IMR-90 (cell line): ENCODE measurements at regions not wholly inside any gene's neighbourhood (a gene's known extent, or its start where the extent isn't known, plus 50 kb on each side); places are given as distances from the start of the nearest gene placed in this dataset.

Experiments used
- ATAC-seq: fragments of 200-7000 bp; cut with Tn5 transposase; 2 replicates; pipeline ENCODE4 v1.9.1; 2020; ENCODE audit warnings: low read depth, mild to moderate bottlenecking, moderate library complexity
- BruUV-seq: library from RNA; stranded (reverse); fragments of 400-500 nt; replicated peaks from 2 replicates; lab custom pipeline; 2021; lab: Mats Ljungman, UMichigan
- CTCF ChIA-PET: fragments of 300-600 bp; formaldehyde crosslinking; extraction: SDS; loops from one replicate; lab custom pipeline; 2021; ENCODE audit warnings: antibody characterized with exemption; lab: Yijun Ruan, JAX
- POLR2A ChIA-PET: fragments of 300-600 bp; sonication (Branson Sonifier 250); formaldehyde crosslinking; loops from one replicate; lab custom pipeline; 2022; ENCODE audit warnings: antibody characterized with exemption; ENCODE audit not compliant: unreplicated experiment; lab: Charles Lee
- DNase-seq: peaks from one replicate; pipeline ENCODE4 v3.0.0; 2013
- H2AFZ ChIP-seq: replicated peaks from 2 replicates; pipeline ENCODE3; 2013; ENCODE audit warnings: low read length, mild to moderate bottlenecking; ENCODE audit not compliant: poor library complexity
- H2AK5ac ChIP-seq: 2 replicates; pipeline ENCODE4 v1.6.1; 2013; ENCODE audit warnings: low read depth, low read length, inconsistent platforms
- H2AK9ac ChIP-seq: replicated peaks from 2 replicates; pipeline ENCODE3; 2013; ENCODE audit warnings: mild to moderate bottlenecking, low read depth, low read length, moderate library complexity; ENCODE audit not compliant: poor library complexity
- H2BK120ac ChIP-seq: 2 replicates; pipeline ENCODE4 v1.6.1; 2013; ENCODE audit warnings: low read depth, low read length, inconsistent platforms
- H2BK15ac ChIP-seq: 3 replicates; pipeline ENCODE4 v1.6.1; 2013; ENCODE audit warnings: low read depth, low read length, inconsistent platforms
- H2BK20ac ChIP-seq: 2 replicates; pipeline ENCODE4 v1.6.1; 2013; ENCODE audit warnings: low read depth, mild to moderate bottlenecking, inconsistent platforms, low read length, moderate library complexity
- H2BK5ac ChIP-seq: 2 replicates; pipeline ENCODE4 v1.6.1; 2013; ENCODE audit warnings: mild to moderate bottlenecking, low read depth, low read length, inconsistent platforms; ENCODE audit not compliant: poor library complexity, severe bottlenecking
- H3K14ac ChIP-seq: replicated peaks from 2 replicates; pipeline ENCODE4 v1.6.1; 2013; ENCODE audit warnings: low read depth, low read length, inconsistent platforms
- H3K18ac ChIP-seq: 2 replicates; pipeline ENCODE4 v1.6.1; 2013; ENCODE audit warnings: low read depth, low read length, control low read depth
- H3K23ac ChIP-seq: 2 replicates; pipeline ENCODE4 v1.6.1; 2013; ENCODE audit warnings: low read depth, low read length, inconsistent platforms
- H3K27ac ChIP-seq: 2 replicates; pipeline ENCODE4 v1.5.1; 2013; ENCODE audit warnings: mild to moderate bottlenecking, control low read depth, low read length; ENCODE audit not compliant: insufficient read depth
- H3K27me3 ChIP-seq: 2 replicates; pipeline ENCODE4 v1.6.1; 2013; ENCODE audit warnings: low read length; ENCODE audit not compliant: control insufficient read depth, insufficient read depth
- H3K36me3 ChIP-seq: 2 replicates; pipeline ENCODE4 v1.6.1; 2013; ENCODE audit warnings: low read length, mixed read lengths; ENCODE audit not compliant: control insufficient read depth, insufficient read depth
- H3K4ac ChIP-seq: 2 replicates; pipeline ENCODE4 v1.6.1; 2013; ENCODE audit warnings: low read depth, low read length, inconsistent platforms
- H3K4me1 ChIP-seq: 2 replicates; pipeline ENCODE4 v1.6.1; 2013; ENCODE audit warnings: low read length, mixed read lengths; ENCODE audit not compliant: control insufficient read depth, insufficient read depth
- H3K4me2 ChIP-seq: 2 replicates; pipeline ENCODE4 v1.6.1; 2013; ENCODE audit warnings: low read depth, mild to moderate bottlenecking, control low read depth, low read length, moderate library complexity
- H3K4me3 ChIP-seq: 2 replicates; pipeline ENCODE4 v1.5.1; 2013; ENCODE audit warnings: low read depth, mild to moderate bottlenecking, control low read depth, low read length, moderate library complexity; ENCODE audit not compliant: insufficient read depth
- H3K56ac ChIP-seq: 2 replicates; pipeline ENCODE4 v1.6.1; 2013; ENCODE audit warnings: low read length, inconsistent platforms; ENCODE audit not compliant: insufficient read depth; ENCODE audit errors: extremely low read depth
- H3K79me1 ChIP-seq, 2 experiments: 2 replicates each; pipeline ENCODE4 v1.6.1; 2013; ENCODE audit warnings: low read length in 2 of 2, inconsistent platforms in 1 of 2, low read depth in 1 of 2
- H3K9ac ChIP-seq: 2 replicates; pipeline ENCODE4 v1.6.1; 2013; ENCODE audit warnings: low read depth, low read length, control low read depth
- H3K9me1 ChIP-seq: 2 replicates; pipeline ENCODE4 v1.6.1; 2013; ENCODE audit warnings: low read length, inconsistent platforms; ENCODE audit not compliant: insufficient read depth
- H3K9me3 ChIP-seq: 2 replicates; pipeline ENCODE4 v1.6.1; 2013; ENCODE audit warnings: low read length; ENCODE audit not compliant: control insufficient read depth, insufficient read depth
- H4K20me1 ChIP-seq: 2 replicates; pipeline ENCODE4 v1.6.1; 2013; ENCODE audit warnings: low read length, inconsistent platforms; ENCODE audit not compliant: insufficient read depth
- H4K5ac ChIP-seq: 2 replicates; pipeline ENCODE4 v1.6.1; 2013; ENCODE audit warnings: mild to moderate bottlenecking, low read depth, low read length, control low read depth
- H4K8ac ChIP-seq, 2 experiments: 2 replicates each; pipeline ENCODE4 v1.6.1; 2013; ENCODE audit warnings: low read depth in 2 of 2, low read length in 2 of 2, control low read depth in 1 of 2, inconsistent platforms in 1 of 2
- H4K91ac ChIP-seq: 2 replicates; pipeline ENCODE4 v1.6.1; 2013; ENCODE audit warnings: low read depth, low read length, inconsistent platforms; ENCODE audit not compliant: insufficient read depth
- BHLHE40 ChIP-seq: fragments of 150-350 bp; IDR thresholded peaks from 2 replicates; pipeline ENCODE4 v1.6.1; 2016; ENCODE audit warnings: mild to moderate bottlenecking, low read depth, low read length
- CEBPB ChIP-seq: IDR thresholded peaks from 2 replicates; pipeline ENCODE4 v1.6.1; 2012; ENCODE audit warnings: low read depth, low read length, improper control_type of control experiment
- CHD1 ChIP-seq: IDR thresholded peaks from 2 replicates; pipeline ENCODE4 v1.6.1; 2012; ENCODE audit warnings: low read depth, low read length, improper control_type of control experiment
- CTCF ChIP-seq: conservative IDR thresholded peaks from 2 replicates; pipeline ENCODE4 v1.5.1; 2012; ENCODE audit warnings: mild to moderate bottlenecking, low read depth, low read length, improper control_type of control experiment
- FOS ChIP-seq: fragments of 150-350 bp; IDR thresholded peaks from 2 replicates; pipeline ENCODE4 v1.6.1; 2016; ENCODE audit warnings: low read depth, low read length
- MAFK ChIP-seq: IDR thresholded peaks from 2 replicates; pipeline ENCODE4 v1.6.1; 2012; ENCODE audit warnings: low read depth, low read length, improper control_type of control experiment
- MAZ ChIP-seq: IDR thresholded peaks from 2 replicates; pipeline ENCODE4 v1.6.1; 2012; ENCODE audit warnings: low read depth, mild to moderate bottlenecking, low read length, improper control_type of control experiment, moderate library complexity, borderline replicate concordance
- MXI1 ChIP-seq: IDR thresholded peaks from 2 replicates; pipeline ENCODE4 v1.6.1; 2012; ENCODE audit warnings: low read depth, mild to moderate bottlenecking, low read length, moderate library complexity, borderline replicate concordance
- NFE2L2 ChIP-seq: fragments of 150-350 bp; IDR thresholded peaks from 2 replicates; pipeline ENCODE4 v1.6.1; 2016; ENCODE audit warnings: low read depth, mild to moderate bottlenecking, low read length
- POLR2A ChIP-seq: IDR thresholded peaks from 2 replicates; pipeline ENCODE4 v1.6.1; 2012; ENCODE audit warnings: mild to moderate bottlenecking, low read depth, low read length
- RAD21 ChIP-seq: IDR thresholded peaks from 2 replicates; pipeline ENCODE4 v1.6.1; 2012; ENCODE audit warnings: low read length, improper control_type of control experiment
- RCOR1 ChIP-seq: IDR thresholded peaks from 2 replicates; pipeline ENCODE4 v1.6.1; 2012; ENCODE audit warnings: mild to moderate bottlenecking, low read length, improper control_type of control experiment; ENCODE audit not compliant: insufficient replicate concordance
- RFX5 ChIP-seq: IDR thresholded peaks from 2 replicates; pipeline ENCODE4 v1.8.0; 2012; ENCODE audit warnings: low read depth, mild to moderate bottlenecking, low read length, moderate library complexity
- SMC3 ChIP-seq: fragments of 150-350 bp; IDR thresholded peaks from 2 replicates; pipeline ENCODE4 v1.6.1; 2016; ENCODE audit warnings: low read depth, mild to moderate bottlenecking, antibody characterized with exemption, low read length, moderate library complexity
- USF2 ChIP-seq: fragments of 150-350 bp; IDR thresholded peaks from 2 replicates; pipeline ENCODE4 v1.6.1; 2017; ENCODE audit warnings: mild to moderate bottlenecking, antibody characterized with exemption, low read length, low read depth
- dilution Hi-C: fragments of 300-500 bp; cut with HindIII; formaldehyde crosslinking; loops from one replicate; pipeline ENCODE4 v1.14.3; 2018; ENCODE audit warnings: low sequenced_read_pairs; ENCODE audit not compliant: unreplicated experiment
- in situ Hi-C: fragments of 300-500 bp; cut with MboI; formaldehyde crosslinking; loops from 3 replicates; pipeline ENCODE4 v1.14.3; 2019; ENCODE audit warnings: low sequenced_read_pairs, inconsistent platforms, mixed read lengths
- intact Hi-C: fragments of 100-400 bp; cut with micrococcal nuclease; formaldehyde crosslinking; loops from 2 replicates; pipeline ENCODE4 v1.10.0; 2022
- TF ChIP-seq, protein P1 (sequence below): fragments of 150-350 bp; IDR thresholded peaks from 2 replicates; pipeline ENCODE4 v1.6.1; 2016; ENCODE audit warnings: low read depth, mild to moderate bottlenecking, low read length, moderate library complexity, borderline replicate concordance

GRCh38 chr5:118701791-118702190 lies 286.6 kb downstream of the DTWD2 start:
- H3K27ac ChIP-seq: no peak overlapping the region
- no peaks in the 10 kb centered on the region for H3K9me1 ChIP-seq
- no peak overlapping the region for H3K56ac ChIP-seq
- no peaks in the 10 kb centered on the region for H3K36me3 ChIP-seq
- ChIA-PET CTCF (interaction anchor here (0.8 kb wide), 1 partner anchor 8 kb away, joined by 3 read pairs; no protein-coding TSS in a partner anchor), POLR2A (no interaction called here)
- H3K4me1 ChIP-seq: no peaks in the 10 kb centered on the region
- intact Hi-C loops: no loop called here
- no peak overlapping the region for H3K9ac ChIP-seq
- no peaks in the 10 kb centered on the region for H4K20me1 ChIP-seq
- H3K14ac ChIP-seq: no peak overlapping the region
- no peak overlapping the region for H3K4ac ChIP-seq
- H2BK15ac ChIP-seq: no peak overlapping the region
- no peak overlapping the region for H3K23ac ChIP-seq
- TF ChIP-seq MAZ: no peak
- no peak for TF ChIP-seq RCOR1
- no peak for TF ChIP-seq MXI1
- no peak for TF ChIP-seq CEBPB
- no peak for TF ChIP-seq CHD1
- no peak for TF ChIP-seq FOS
- TF ChIP-seq RFX5: no peak
- no peak for TF ChIP-seq POLR2A
- no peak for TF ChIP-seq RAD21
- no peak for TF ChIP-seq SMC3
- no peak for TF ChIP-seq NFE2L2
- TF ChIP-seq BHLHE40: no peak
- TF ChIP-seq CTCF: no peak
- TF ChIP-seq MAFK: no peak
- TF ChIP-seq, protein P1, sequence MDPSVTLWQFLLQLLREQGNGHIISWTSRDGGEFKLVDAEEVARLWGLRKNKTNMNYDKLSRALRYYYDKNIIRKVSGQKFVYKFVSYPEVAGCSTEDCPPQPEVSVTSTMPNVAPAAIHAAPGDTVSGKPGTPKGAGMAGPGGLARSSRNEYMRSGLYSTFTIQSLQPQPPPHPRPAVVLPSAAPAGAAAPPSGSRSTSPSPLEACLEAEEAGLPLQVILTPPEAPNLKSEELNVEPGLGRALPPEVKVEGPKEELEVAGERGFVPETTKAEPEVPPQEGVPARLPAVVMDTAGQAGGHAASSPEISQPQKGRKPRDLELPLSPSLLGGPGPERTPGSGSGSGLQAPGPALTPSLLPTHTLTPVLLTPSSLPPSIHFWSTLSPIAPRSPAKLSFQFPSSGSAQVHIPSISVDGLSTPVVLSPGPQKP: no peak
- TF ChIP-seq USF2: no peak
- no peak overlapping the region for H2AFZ ChIP-seq
- no peak overlapping the region for H4K5ac ChIP-seq
- peaks cover 8% of the 10 kb centered on the region for H3K9me3 ChIP-seq
- H2AK9ac ChIP-seq: no peak overlapping the region
- no TSS peak for BruUV-seq
- H3K4me2 ChIP-seq: no peak overlapping the region
- no peak overlapping the region for H2BK5ac ChIP-seq
- H4K8ac ChIP-seq: no peak overlapping the region
- no peak overlapping the region for H2AK5ac ChIP-seq
- H3K79me1 ChIP-seq: no peaks in the 10 kb centered on the region
- H3K27me3 ChIP-seq: no peaks in the 10 kb centered on the region
- in situ Hi-C loops: no loop called here
- dilution Hi-C loops: no loop called here
- no peak overlapping the region for H3K4me3 ChIP-seq
- no peak overlapping the region for H2BK120ac ChIP-seq
- no peak overlapping the region for H3K18ac ChIP-seq
- ATAC-seq (no peak), DNase-seq (no peak)
- H4K91ac ChIP-seq: no peak overlapping the region
- H2BK20ac ChIP-seq: no peak overlapping the region
